ENCODE measurements at regions not wholly inside any gene's neighbourhood (a gene's known extent, or its start where the extent isn't known, plus 50 kb on each side); places are given as distances from the start of the nearest gene placed in this dataset.

DNA sequence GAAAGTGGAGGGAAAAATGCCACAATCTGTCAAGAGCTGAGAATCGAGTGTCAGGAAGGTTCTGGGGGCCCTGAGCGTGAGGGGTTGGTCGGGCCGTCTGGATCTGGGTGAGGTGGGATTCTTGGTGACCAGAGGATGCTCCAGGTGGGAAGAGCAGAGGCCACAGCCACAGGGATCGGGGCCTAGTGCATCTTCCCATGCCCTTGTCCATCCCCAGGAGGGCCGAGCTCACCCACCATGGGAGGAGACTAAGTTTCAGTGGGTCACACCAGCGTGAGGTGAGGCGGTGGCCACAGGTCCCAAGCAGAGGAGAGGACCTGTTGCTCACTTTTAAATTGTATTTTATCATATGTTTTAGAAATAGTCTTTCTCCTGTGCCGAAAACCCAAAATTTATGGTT, 70.0 kb downstream of the TMEM18 start (continued):
- TF ChIP-seq, protein P1, sequence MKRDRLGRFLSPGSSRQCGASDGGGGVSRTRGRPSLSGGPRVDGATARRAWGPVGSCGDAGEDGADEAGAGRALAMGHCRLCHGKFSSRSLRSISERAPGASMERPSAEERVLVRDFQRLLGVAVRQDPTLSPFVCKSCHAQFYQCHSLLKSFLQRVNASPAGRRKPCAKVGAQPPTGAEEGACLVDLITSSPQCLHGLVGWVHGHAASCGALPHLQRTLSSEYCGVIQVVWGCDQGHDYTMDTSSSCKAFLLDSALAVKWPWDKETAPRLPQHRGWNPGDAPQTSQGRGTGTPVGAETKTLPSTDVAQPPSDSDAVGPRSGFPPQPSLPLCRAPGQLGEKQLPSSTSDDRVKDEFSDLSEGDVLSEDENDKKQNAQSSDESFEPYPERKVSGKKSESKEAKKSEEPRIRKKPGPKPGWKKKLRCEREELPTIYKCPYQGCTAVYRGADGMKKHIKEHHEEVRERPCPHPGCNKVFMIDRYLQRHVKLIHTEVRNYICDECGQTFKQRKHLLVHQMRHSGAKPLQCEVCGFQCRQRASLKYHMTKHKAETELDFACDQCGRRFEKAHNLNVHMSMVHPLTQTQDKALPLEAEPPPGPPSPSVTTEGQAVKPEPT (CRISPR knock-in tag; IDR thresholded peaks at IDR 0.05; ENCODE audit: low read depth), result no peak
- TF ChIP-seq SMYD3 (CRISPR knock-in tag; IDR thresholded peaks at IDR 0.05) (no peak), SRSF9 (IDR thresholded peaks at IDR 0.05; ENCODE audit: borderline replicate concordance, insufficient read depth, low read depth, low read length, poor library complexity, severe bottlenecking) (no peak), SYNCRIP (IDR thresholded peaks at IDR 0.05; ENCODE audit: insufficient read depth, low read depth, low read length) (no peak), ZSCAN20 (CRISPR knock-in tag; IDR thresholded peaks at IDR 0.05; ENCODE audit: borderline replicate concordance) (no peak), RORA (CRISPR knock-in tag; IDR thresholded peaks at IDR 0.05) (no peak)
- TF ChIP-seq, protein P2, sequence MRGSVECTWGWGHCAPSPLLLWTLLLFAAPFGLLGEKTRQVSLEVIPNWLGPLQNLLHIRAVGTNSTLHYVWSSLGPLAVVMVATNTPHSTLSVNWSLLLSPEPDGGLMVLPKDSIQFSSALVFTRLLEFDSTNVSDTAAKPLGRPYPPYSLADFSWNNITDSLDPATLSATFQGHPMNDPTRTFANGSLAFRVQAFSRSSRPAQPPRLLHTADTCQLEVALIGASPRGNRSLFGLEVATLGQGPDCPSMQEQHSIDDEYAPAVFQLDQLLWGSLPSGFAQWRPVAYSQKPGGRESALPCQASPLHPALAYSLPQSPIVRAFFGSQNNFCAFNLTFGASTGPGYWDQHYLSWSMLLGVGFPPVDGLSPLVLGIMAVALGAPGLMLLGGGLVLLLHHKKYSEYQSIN (CRISPR knock-in tag; IDR thresholded peaks at IDR 0.05; ENCODE audit: borderline replicate concordance), result no peak
- TF ChIP-seq, protein P3, sequence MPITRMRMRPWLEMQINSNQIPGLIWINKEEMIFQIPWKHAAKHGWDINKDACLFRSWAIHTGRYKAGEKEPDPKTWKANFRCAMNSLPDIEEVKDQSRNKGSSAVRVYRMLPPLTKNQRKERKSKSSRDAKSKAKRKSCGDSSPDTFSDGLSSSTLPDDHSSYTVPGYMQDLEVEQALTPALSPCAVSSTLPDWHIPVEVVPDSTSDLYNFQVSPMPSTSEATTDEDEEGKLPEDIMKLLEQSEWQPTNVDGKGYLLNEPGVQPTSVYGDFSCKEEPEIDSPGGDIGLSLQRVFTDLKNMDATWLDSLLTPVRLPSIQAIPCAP (CRISPR knock-in tag; IDR thresholded peaks at IDR 0.05; ENCODE audit: low read depth), result no peak
- TF ChIP-seq, protein P4, sequence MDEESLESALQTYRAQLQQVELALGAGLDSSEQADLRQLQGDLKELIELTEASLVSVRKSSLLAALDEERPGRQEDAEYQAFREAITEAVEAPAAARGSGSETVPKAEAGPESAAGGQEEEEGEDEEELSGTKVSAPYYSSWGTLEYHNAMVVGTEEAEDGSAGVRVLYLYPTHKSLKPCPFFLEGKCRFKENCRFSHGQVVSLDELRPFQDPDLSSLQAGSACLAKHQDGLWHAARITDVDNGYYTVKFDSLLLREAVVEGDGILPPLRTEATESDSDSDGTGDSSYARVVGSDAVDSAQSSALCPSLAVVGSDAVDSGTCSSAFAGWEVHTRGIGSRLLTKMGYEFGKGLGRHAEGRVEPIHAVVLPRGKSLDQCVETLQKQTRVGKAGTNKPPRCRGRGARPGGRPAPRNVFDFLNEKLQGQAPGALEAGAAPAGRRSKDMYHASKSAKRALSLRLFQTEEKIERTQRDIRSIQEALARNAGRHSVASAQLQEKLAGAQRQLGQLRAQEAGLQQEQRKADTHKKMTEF (CRISPR knock-in tag; IDR thresholded peaks at IDR 0.05), result no peak

Data from HepG2 (cell line).